ENCODE measurements at regions not wholly inside any gene's neighbourhood (a gene's known extent, or its start where the extent isn't known, plus 50 kb on each side); places are given as distances from the start of the nearest gene placed in this dataset.

DNA sequence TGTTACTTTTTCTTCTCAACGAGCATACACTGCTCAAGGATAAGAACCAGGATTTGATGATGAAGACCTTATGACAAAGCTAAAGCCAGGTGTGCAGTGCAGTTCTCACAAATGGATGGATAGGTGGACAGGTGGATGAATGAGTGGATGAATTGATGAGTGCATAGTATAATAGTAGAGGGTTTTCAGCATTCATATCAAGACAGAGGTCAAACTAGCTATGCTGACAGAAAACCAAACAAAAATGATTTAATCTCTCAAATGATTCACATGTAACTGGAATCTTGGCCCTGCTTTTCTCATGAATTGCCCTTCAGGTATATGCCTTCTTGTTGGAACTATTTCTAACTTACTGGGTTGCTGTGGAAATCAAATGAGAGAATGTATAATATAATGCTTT, 240.9 kb downstream of the BCAT1 start:
- no peaks in the 10 kb centered on the region for H3K79me2 ChIP-seq (ENCODE audit: low read length)
- no peaks in the 10 kb centered on the region for H3K4me1 ChIP-seq (ENCODE audit: insufficient read depth, low read length)
- POLR2A ChIA-PET (ENCODE audit: unreplicated experiment), result no interaction called here
- no peak overlapping the region for H3K4me2 ChIP-seq (ENCODE audit: low read length)
- H3K9me3 ChIP-seq (ENCODE audit: low read length), result no peaks in the 10 kb centered on the region
- BruUV-seq (replicated peaks), result no TSS peak
- CTCF ChIA-PET, result interaction anchor here (0.6 kb wide), 1 partner anchor 13 kb away, joined by 6 read pairs; no protein-coding TSS in a partner anchor
- ATAC-seq, result no peak
- intact Hi-C loops (cut with micrococcal nuclease), result no loop called here
- H3K9me2 ChIP-seq (replicated peaks; ENCODE audit: low read length), result no peaks in the 10 kb centered on the region
- no peaks in the 10 kb centered on the region for H4K20me1 ChIP-seq (ENCODE audit: low read length)
- no peaks in the 10 kb centered on the region for H3K36me3 ChIP-seq (ENCODE audit: low read depth, low read length)
- no peaks in the 10 kb centered on the region for H3K27me3 ChIP-seq (ENCODE audit: low read length)
- no peak overlapping the region for H3K4me3 ChIP-seq (ENCODE audit: low read length)
- no peak for DNase-seq
- no peak overlapping the region for H3K27ac ChIP-seq (ENCODE audit: low read length)
- H3F3A ChIP-seq (ENCODE audit: low read length, unreplicated experiment), result no peaks in the 10 kb centered on the region
- TF ChIP-seq, protein P1, sequence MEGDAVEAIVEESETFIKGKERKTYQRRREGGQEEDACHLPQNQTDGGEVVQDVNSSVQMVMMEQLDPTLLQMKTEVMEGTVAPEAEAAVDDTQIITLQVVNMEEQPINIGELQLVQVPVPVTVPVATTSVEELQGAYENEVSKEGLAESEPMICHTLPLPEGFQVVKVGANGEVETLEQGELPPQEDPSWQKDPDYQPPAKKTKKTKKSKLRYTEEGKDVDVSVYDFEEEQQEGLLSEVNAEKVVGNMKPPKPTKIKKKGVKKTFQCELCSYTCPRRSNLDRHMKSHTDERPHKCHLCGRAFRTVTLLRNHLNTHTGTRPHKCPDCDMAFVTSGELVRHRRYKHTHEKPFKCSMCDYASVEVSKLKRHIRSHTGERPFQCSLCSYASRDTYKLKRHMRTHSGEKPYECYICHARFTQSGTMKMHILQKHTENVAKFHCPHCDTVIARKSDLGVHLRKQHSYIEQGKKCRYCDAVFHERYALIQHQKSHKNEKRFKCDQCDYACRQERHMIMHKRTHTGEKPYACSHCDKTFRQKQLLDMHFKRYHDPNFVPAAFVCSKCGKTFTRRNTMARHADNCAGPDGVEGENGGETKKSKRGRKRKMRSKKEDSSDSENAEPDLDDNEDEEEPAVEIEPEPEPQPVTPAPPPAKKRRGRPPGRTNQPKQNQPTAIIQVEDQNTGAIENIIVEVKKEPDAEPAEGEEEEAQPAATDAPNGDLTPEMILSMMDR (conservative IDR thresholded peaks at IDR 0.05; ENCODE audit: low read depth, low read length), result no peak
- TF ChIP-seq EZH2phosphoT487 (IDR thresholded peaks at IDR 0.05; ENCODE audit: borderline replicate concordance, low read length) (no peak), EZH2 (IDR thresholded peaks at IDR 0.05; ENCODE audit: low read length, unreplicated experiment) (no peak)
- H2AFZ ChIP-seq (ENCODE audit: low read length), result no peak overlapping the region
- no peak overlapping the region for H3K9ac ChIP-seq (ENCODE audit: low read length)

DNA sequence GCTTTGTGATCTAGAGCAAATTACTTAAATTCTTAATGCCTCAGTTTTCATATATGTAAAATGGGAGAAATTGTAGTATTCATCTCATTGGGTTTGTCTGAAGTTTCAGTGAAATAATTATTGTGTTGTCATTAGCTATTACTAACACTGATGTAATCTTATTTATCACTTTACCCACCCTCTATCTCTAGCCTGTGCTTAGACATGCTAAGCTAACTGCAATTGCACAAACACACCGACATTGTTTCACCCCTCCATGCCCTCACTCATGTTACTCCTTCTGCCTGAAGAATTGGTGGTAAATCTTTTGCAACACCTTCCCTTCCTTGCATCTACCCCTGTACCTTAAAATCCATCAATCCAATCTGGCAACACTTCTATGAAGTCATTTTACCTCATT, 241.6 kb downstream of the BCAT1 start:
- Histone ChIP-seq H3K27ac (ENCODE audit: low read length) (no peak overlapping the region), H3K4me3 (ENCODE audit: low read length) (no peak overlapping the region), H3K9me2 (replicated peaks; ENCODE audit: low read length) (no peaks in the 10 kb centered on the region), H3K4me2 (ENCODE audit: low read length) (no peak overlapping the region), H3F3A (ENCODE audit: low read length, unreplicated experiment) (no peaks in the 10 kb centered on the region), H3K36me3 (ENCODE audit: low read depth, low read length) (no peaks in the 10 kb centered on the region), H3K9me3 (ENCODE audit: low read length) (no peaks in the 10 kb centered on the region), H3K79me2 (ENCODE audit: low read length) (no peaks in the 10 kb centered on the region), H4K20me1 (ENCODE audit: low read length) (no peaks in the 10 kb centered on the region), H3K9ac (ENCODE audit: low read length) (no peak overlapping the region), H2AFZ (ENCODE audit: low read length) (no peak overlapping the region), H3K27me3 (ENCODE audit: low read length) (no peaks in the 10 kb centered on the region), H3K4me1 (ENCODE audit: insufficient read depth, low read length) (no peaks in the 10 kb centered on the region)
- POLR2A ChIA-PET (ENCODE audit: unreplicated experiment), result no interaction called here
- intact Hi-C loops (cut with micrococcal nuclease), result no loop called here
- no TSS peak for BruUV-seq (replicated peaks)
- DNase-seq, result no peak
- CTCF ChIA-PET, result no interaction called here
- TF ChIP-seq EZH2 (IDR thresholded peaks at IDR 0.05; ENCODE audit: low read length, unreplicated experiment) (no peak), EZH2phosphoT487 (IDR thresholded peaks at IDR 0.05; ENCODE audit: borderline replicate concordance, low read length) (no peak)
- TF ChIP-seq, protein P1 (conservative IDR thresholded peaks at IDR 0.05; ENCODE audit: low read depth, low read length), result no peak
- ATAC-seq, result no peak

DNA sequence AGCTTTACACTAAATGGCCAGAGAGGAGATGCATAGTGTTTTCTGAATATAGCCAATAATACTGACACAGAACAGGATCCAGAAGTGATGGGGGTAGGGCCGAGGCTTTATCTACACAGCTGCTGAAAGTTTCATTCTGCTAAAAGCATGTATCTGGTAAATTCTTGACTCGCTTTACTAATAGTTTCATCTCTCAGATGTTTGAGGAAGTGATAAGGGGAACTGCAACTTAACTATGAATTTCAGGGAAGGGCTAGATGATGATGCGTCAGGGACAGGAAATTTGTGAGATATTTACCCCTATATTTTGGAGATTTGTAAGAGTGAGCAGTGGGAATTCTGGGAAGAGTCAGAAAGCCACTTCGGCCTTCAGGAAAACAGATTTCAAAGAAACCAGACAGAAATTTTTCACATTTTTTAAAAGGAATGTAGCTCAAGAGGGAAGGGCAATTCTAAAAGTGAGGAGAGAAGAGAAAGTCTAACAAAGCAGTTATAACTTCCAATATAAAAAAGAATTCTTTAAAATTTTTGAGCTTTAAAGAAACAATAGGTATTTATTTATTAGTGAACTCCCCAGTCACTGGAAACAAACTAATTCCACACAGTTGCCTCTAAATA, 243.1 kb downstream of the BCAT1 start:
- Histone ChIP-seq H2AFZ (ENCODE audit: low read length) (no peak overlapping the region), H3K27ac (ENCODE audit: low read length) (no peak overlapping the region), H3K79me2 (ENCODE audit: low read length) (no peaks in the 10 kb centered on the region), H3K9me3 (ENCODE audit: low read length) (no peaks in the 10 kb centered on the region), H3K4me2 (ENCODE audit: low read length) (no peak overlapping the region), H3K36me3 (ENCODE audit: low read depth, low read length) (no peaks in the 10 kb centered on the region), H3K4me3 (ENCODE audit: low read length) (no peak overlapping the region), H3K9ac (ENCODE audit: low read length) (no peak overlapping the region), H3K27me3 (ENCODE audit: low read length) (no peaks in the 10 kb centered on the region), H3K9me2 (replicated peaks; ENCODE audit: low read length) (no peaks in the 10 kb centered on the region), H3F3A (ENCODE audit: low read length, unreplicated experiment) (no peaks in the 10 kb centered on the region), H4K20me1 (ENCODE audit: low read length) (no peaks in the 10 kb centered on the region), H3K4me1 (ENCODE audit: insufficient read depth, low read length) (no peaks in the 10 kb centered on the region)
- ATAC-seq (no peak), DNase-seq (no peak)
- ChIA-PET POLR2A (ENCODE audit: unreplicated experiment) (no interaction called here), CTCF (no interaction called here)
- BruUV-seq (replicated peaks), result no TSS peak
- intact Hi-C loops (cut with micrococcal nuclease), result no loop called here
- TF ChIP-seq, protein P1 (conservative IDR thresholded peaks at IDR 0.05; ENCODE audit: low read depth, low read length), result no peak
- TF ChIP-seq EZH2phosphoT487 (IDR thresholded peaks at IDR 0.05; ENCODE audit: borderline replicate concordance, low read length), result no peak
- no peak for TF ChIP-seq EZH2 (IDR thresholded peaks at IDR 0.05; ENCODE audit: low read length, unreplicated experiment)

All from PC-3 (cell line).